NCI-H524 treated with DMSO at 0.1 percent for 48 hours (cell line): ENCODE measurements at regions not wholly inside any gene's neighbourhood (a gene's known extent, or its start where the extent isn't known, plus 50 kb on each side); places are given as distances from the start of the nearest gene placed in this dataset.

Source experiments
- DNase-seq: peaks from one replicate; lab custom pipeline; 2025; lab: John Stamatoyannopoulos, UW

DNA sequence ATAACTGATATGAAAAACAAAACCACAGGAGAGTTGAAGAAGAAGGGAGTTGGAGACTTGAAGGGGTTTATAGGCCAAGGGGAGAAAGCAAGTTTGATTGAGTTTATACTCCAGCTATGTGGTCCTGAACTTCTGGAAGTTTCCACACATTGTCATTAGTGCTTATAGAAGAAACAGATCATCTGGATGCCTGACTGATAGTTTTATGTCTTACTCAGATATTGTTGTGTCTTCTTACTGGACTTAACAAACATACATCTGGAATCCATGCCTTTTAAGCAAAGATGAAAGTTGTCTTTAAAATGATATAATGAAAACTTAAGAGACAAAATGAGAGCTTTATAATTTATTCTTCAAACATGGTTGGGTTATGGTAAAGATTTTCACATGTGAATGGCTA, 101.3 kb upstream of the FZD8 start:
- DNase-seq, result no peak

DNA sequence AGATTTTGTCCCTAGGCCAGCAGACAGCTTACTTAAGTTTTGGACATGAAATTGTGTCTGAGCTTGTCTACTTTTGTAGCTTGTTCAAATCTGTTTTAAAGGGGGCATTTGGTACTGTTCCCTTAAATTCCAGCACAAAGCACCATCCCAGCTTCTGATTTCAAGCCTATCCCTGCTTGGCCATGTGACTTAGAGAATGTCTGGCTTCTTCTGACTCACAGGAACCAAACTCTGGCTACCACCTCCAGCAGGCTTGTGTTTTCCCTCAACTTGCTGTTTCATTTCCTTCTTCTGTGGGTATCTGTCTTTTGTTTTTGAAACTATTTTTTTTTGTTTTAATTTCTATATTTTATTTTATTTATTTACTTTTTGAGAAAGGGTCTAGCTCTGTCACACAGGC, 97.9 kb upstream of the FZD8 start:
- DNase-seq, result no peak

DNA sequence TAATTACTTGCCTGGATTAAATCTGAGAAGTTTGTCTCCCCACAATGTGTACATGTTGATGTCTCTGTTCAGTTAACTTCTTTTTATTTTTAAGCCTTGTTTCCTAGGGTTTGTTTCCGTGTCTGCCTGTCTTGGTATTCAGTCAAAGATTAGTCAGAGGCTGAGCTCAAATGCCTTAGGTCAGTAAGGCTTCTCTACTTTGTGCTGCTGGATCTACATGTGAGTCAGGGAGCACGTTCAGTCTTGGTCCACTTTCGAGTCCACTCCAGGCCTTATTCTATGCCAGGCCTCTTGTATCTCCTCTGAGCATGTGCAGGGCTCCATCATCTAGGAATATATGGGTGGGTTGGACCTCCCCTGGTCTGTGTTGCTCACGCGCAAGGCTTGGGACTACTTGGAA, 93.3 kb upstream of the FZD8 start:
- no peak for DNase-seq

DNA sequence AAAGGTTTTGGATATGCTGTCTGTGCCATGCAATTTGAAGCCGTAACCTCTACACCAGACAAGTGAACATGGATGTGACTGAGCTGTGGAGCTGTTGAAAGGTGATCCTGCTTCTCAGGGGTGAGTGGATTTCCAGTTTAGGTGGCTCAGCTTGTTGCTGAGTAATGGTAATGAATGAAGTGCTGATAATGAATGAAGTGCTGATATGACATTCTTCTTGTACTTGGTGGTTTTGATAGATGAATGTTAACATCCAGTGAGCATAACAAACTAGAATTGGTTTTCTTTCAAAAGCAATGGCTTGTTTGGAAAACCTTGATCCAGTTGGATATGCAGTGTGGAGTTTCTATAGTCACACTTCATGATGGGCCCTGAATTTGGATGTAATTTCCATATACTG, 89.7 kb upstream of the FZD8 start:
- DNase-seq, result no peak

DNA sequence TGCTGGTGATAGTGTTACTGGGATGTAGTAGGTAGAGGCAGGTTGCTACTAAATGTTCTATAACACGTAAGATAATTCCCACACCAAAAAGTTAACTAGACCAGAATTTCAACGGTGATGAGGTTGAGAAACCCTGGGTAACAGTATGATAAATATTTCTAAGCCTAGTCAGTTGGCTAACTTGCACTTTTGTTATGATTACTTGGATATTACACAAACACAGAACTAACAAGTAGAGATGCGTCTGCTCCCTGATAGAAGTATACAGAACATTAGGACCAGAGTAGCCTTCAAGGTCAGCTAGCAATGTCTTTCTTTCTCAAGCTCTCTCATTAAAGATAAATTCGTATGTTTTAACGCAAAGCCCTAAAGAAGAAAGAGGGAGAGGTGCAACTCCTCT, 86.2 kb upstream of the FZD8 start:
- DNase-seq, result no peak

DNA sequence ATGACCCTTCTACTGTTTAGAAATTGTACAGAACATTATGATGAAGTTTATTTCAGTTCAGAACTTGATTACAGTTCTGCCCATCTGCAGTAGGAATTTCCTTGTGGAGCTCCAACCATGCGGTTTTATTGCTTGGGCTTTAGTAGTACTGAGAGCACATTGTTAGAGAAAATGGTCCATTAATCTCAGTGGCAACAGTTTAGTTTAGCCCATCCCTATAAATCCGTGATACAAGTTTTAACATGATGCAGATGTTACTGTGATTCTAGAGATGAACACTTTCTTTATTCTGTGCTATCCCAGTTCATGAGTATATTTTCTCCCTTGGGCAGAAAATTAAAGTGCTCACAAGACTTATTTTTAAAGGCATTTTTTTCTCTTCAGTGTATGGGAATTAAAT, 84.8 kb upstream of the FZD8 start:
- DNase-seq, result no peak

DNA sequence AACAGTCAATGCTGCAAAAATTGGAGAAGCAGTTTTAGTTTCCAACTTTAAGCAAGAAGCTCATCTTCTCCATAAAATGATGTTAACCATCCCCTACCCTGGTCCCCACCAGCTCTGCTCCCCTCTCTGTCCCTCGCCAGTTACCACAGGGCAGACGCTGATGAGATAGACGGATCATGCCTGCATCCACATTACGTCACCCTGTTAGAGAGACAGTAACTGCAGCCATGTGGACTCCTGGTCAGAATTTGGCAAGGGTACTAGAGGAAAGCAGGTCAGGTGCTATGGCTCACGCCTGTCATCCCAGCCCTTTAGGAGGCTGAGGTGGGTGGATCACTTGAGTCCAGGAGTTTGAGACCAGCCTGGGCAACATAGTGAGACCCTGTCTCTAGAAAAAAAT, 81.9 kb upstream of the FZD8 start:
- no peak for DNase-seq

DNA sequence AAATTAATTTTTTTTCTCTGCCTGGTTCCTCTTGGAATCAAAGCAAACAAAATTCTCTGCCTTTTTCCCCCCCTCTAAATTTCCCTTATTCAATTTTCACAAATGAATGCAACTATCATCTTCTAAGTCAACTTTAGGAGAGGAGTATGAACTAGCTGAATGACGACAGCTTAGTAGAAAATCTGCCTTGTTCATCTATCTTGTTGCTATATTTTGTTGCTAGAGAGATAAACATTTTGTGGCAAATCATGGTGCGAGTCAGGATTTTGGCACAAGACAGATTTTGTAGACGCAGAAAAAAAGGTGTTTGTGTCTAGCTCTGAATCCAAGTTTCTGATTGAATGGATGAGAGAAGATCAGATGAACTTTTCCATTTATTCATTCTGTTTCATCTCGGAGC, 81.0 kb upstream of the FZD8 start:
- no peak for DNase-seq

DNA sequence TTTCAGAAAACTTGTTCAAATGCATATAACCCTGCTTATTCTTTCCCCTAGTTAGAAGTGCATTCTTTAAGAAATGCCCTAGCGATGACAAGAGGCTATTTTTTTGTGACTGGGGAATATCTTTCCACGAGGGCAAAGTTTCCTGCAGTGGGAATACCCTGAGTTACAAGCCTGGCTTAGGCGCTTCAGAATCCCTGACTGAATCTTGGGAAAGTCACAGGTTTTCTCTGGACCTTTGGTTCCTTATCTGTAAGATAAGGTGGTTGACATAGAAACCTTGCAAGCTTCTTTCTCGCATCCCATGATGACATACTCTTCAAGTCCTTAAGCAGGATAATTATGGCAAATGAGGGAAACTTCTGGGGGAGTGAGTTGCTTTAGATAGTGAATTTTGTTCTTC, 80.5 kb upstream of the FZD8 start:
- no peak for DNase-seq

DNA sequence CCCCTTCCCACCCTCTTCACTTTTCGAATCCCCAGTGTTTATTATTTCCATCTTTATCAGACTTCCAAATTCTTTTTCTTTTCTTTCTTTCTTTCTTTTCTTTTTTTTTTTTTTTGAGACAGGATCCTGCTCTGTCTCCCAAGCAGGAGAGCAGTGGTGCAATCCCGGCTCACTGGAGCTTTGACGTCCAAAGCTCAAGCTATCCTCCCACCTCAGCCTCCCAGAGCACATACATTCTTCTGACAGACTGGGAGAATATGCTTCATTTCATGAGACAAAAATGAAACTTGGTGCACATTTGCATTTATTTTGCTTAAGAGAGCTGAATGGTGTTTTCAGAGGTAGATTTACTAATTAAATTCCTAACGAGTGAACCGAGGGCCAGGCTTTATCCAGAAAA, 80.1 kb upstream of the FZD8 start:
- DNase-seq, result no peak

DNA sequence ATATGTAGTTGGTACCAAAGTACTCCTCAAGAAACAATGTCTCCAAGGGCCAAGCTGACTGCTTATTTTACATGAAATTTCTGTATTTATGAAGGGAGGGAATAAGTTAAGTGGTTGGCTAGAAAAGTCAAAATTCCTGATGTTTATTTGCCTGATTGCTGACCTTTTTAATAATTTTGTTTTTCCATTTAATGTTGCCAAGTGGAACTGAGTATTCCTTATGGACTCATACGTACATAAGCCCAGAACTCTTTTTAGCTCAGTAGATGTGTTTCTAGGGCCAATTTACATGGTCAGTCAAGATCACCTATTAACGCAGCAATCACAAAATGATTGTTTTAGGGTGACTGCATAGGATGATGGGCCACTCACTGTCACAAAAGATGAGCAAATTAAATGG, 78.3 kb upstream of the FZD8 start:
- no peak for DNase-seq

DNA sequence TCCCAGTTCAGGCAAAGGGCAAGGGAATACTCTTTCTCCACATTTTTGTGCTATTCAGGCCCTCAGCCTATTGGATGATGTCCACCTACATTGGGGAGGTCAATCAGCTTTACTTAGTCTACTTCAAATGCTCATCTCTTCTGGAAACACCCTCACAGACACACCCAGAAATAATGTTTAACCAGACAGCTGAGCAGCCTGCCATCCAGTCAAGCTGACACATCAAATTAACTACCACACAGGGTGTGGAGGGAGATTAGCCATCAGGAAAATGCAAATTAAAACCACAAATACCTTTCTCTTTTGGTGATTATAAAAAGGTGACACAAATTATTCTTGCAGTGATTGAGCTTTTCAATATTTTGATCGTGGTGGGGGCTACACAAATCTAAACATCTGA, 74.7 kb upstream of the FZD8 start:
- no peak for DNase-seq

DNA sequence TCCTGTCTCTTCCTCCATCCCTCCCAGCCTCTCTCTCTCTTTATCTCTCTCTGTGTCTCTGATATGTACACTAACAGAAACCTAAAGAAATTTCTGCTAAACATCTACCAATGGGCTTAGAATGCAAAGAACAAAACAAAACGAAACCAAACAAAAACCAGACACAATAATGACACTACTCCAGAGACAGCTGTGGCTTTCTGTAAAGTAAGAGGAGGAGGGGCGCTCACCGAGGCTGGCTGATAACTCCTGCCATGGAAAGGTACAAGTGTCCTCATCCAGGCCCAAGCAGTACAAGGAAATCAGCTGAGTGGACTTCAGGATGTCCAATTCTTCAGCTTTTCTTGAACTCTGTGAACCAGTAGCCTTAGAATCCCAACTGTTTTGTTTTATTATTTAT, 70.4 kb upstream of the FZD8 start:
- no peak for DNase-seq

DNA sequence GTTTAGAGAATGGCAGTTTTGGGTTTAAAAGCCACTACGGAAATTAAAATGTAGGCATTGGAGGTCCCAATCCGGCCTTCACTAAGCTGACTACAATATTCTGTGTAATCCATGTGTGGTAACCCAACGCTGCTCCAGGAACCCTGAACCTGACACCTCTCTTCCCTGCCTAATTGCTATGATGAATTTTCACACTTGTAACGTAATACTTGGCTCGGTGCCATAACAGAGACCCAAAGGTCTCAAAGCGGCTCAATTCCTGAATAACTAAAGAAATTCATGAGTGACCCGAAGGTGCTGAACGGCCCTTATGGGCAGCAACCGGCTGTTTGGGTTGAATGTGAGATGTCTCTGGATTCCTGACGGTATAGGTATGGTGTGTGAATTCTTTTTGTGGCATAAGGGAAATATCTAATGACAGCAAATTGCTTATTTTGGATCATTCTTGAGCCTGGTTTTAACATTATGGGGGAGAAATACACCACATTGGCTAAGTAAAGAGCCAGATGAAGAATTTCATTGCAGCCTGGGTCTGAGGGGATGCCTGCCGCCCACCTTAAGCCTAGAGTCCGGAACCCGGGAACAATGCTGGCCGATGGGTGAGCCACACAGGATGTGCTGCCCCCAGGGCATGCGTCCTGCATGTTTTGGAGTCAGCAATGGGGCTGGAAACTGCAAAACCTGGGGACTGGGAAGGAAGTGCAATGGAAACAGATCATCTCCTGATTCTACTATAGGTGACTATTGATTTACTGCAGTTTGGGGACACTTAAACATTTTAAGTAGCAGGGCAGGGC, 69.7 kb upstream of the FZD8 start:
- no peak for DNase-seq

DNA sequence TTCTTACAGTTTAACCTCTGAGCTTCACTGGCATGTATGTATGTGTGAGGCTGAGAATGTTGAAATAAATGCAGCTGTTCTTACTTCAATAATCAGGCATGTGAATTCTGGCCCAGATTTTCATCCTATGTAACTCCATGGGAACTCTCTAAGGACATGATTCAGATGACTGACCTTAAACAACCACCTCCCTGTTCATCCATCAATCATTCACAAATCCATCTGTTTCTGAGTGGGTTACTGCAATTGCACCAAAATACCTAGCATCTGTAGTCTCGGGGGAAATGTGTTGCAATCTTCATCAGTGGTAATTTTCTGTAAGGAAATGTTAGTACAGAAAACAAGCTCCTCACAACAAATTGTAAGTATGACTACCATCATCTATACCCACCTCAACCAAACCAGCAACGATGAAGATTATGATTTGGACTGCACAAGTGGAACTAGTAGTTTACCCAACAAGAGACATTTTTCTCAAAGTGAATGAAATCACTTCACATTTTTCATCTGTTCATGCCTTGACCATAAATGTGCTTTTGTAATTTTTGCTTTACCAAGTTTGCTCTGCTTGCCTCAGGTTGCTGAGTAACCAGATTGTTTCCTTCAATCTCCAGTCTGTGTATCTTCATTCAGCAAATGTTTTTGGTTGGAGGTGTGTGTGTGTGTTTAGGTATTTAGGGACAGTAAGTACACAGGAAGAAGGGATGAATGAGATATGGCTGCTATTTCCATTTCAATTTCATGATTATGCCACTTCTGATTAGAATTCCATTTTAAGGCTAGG, 65.7 kb upstream of the FZD8 start:
- no peak for DNase-seq

DNA sequence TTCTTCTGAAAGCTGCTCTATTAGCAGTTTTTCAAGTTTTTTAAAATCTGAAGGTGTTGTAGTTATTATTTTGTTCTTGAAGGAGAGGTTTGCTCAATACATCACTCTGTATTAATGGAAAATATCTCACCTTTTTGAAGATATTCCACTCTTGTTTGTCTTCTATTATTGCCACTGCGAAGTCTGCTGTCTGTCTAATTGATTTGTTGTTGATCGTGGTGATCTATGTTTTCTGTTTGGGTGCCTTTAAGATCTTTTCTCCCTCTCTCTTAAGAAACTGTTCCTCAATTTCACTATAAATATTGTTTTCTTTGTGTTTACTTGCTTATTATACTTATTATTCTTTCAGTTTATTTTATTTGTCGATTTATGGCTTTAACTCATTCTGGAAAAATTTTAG, 64.9 kb upstream of the FZD8 start:
- DNase-seq, result no peak

DNA sequence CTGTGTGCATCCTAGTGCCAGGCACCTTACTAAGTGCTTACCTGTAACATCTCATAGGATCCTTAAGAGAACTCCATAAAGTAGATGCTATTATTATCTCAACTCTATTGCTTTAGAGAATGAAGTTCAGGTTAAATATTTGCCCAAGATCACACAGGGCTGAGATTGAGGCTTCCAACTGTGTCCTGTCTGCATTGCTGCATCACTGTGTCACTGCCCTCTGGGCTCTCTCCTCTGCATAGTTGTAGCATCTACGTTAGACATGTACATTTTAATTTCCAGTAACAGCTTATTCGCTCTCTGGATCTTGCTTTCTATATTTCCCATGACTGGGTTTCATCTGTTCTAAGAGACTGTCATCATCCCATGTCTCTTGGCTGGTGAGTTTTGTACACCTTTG, 63.6 kb upstream of the FZD8 start:
- no peak for DNase-seq

DNA sequence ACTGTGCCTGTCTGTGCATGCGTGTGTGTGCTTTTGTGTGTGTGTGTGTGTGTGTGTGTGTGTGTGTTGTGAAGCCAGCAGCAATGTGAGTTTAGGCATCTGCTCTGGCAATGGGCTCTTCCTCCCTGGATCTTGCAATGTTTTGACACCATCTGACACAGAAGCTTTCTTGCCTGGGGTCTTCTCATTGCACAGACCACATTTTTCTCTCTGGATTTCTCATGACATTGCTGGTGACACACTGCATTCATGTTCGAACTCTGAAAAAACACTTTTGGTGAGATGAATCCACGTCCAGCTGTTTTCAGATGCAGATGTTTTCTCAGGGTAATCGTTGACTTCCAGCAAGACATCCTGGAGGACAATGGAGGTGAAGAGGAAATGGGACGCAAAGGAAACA, 63.0 kb upstream of the FZD8 start:
- no peak for DNase-seq

DNA sequence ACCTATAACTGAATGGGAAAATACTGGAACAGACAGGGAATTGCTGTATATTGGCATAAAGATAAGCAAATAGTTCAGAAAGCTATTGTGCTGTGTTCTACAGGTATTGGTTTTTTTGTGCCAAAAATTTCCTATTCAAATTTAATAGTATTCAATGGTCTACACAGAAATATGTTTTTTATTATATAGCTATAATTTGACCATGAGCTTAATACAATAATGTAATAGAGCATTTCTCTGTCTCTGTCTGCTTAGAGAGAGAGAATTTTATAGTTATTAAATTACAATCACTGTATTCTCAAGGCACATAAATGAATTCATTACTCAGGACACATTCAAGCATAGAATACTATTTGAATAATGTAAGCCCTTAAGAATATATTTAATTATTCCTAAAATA, 62.3 kb upstream of the FZD8 start:
- no peak for DNase-seq

DNA sequence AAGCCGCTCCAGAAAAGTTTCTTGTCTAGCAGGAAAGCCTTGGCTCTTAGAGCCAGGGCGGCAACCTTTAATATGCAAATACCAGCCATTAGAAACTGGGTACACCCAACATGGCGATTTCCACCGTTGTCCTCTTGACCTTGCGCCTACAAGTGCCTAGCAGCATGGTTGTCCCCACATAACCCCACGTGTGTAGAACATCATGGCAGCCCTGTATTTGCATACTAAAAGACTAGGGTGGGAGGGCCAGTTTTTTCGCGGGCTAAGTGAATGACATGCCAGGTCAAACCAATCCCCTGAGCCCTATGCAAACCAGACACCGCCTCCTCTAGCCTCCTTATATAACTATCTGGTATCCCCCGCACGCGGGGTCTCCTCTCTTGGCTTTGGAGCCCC, 58.4 kb upstream of the FZD8 start:
- no peak for DNase-seq

DNA sequence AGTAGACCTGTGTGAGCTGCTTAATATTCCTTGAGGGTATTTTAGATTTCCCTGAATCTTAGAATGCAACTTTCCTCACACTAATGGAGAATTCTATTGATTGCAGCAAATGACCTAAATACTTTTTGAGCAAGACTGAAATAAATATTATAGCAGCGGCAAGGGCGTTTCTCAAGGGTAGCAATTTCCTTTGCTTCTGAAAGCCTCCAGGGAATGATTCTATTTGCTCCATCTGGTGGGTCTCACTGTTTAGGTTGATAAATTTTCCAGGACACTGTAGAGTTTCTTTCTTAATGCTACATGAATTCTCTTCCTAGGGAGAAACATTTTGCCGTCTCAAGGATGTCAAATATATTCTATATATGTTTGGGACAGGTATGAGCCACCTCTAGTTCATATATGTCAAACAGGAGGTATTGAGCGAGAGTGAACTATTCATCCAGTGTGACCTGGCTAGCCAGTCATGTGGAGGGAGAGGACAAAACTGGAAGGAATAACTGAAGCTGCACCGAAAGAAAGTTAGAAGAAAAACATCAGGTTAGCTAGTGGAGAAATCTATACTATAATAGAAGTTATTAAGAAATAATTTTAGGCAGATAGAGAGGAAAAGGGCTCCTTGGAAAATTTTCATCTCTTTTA, 57.9 kb upstream of the FZD8 start:
- no peak for DNase-seq

DNA sequence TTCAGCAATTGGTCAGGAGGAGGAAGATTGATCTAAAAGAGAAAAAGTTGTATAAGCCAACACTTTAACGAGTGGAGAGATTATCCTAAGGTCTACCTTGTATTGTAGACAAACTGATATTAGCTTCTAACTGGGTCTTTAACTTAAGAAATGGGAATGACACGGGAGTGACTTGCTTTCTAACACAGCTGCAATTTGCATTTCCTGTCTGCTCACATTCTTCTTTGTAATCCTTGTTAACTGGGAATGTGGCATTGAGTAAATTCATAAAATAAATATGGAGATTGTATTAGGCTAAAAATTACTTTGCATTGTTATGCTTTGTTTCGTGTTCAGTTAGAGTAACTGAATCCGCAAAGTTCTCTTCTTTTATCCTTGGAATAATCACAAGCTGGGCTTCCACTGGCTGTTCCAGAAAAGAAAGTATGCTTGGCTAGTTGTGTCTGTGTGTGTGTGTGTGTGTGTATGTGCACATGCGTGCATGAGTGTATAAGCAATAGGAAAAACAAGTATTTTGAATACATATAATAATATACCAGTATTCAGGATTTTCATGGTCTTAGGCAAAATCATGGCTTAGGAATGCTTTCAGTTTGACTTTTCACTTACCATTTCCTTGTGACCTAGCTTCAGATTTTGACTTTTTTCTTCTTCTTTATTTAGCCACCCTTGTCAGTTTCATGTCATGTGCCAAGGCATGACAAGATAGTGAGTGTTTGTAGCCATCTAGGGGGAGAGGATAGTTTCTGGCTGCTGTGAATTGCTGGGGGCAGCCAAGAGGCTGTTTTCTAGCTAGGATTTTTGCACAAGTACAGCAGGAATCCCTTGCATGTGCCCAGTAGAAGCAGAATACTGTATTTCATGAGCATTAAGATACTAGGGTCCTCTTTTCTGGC, 54.5 kb upstream of the FZD8 start:
- DNase-seq, result no peak
